Neural cell (in vitro differentiated cells): ENCODE measurements at regions not wholly inside any gene's neighbourhood (a gene's known extent, or its start where the extent isn't known, plus 50 kb on each side); places are given as distances from the start of the nearest gene placed in this dataset.

Experiments
- EP300 ChIP-seq: fragments of 450-650 bp; conservative IDR thresholded peaks from 2 replicates; pipeline ENCODE4 v1.6.1; 2014; ENCODE audit warnings: antibody characterized with exemption, mild to moderate bottlenecking, moderate library complexity; ENCODE audit not compliant: poor library complexity, severe bottlenecking
- EZH2 ChIP-seq: fragments of 200-600, 300-800 bp; shearing (Covaris generic), sonication (generic); IDR thresholded peaks from 2 replicates; pipeline ENCODE4 v1.6.1; 2014; ENCODE audit warnings: antibody characterized with exemption, low read length, borderline replicate concordance, mild to moderate bottlenecking; ENCODE audit not compliant: insufficient read depth, poor library complexity, severe bottlenecking
- MXI1 ChIP-seq: fragments of 450-650 bp; conservative IDR thresholded peaks from 2 replicates; pipeline ENCODE4 v1.6.1; 2014; ENCODE audit warnings: antibody characterized with exemption, mild to moderate bottlenecking; ENCODE audit not compliant: poor library complexity, severe bottlenecking
- TF ChIP-seq, protein P1 (sequence below): fragments of 450-650 bp; IDR thresholded peaks from 2 replicates; pipeline ENCODE4 v1.5.1; 2014; ENCODE audit warnings: antibody characterized with exemption, mild to moderate bottlenecking, moderate library complexity; ENCODE audit not compliant: poor library complexity, severe bottlenecking

DNA sequence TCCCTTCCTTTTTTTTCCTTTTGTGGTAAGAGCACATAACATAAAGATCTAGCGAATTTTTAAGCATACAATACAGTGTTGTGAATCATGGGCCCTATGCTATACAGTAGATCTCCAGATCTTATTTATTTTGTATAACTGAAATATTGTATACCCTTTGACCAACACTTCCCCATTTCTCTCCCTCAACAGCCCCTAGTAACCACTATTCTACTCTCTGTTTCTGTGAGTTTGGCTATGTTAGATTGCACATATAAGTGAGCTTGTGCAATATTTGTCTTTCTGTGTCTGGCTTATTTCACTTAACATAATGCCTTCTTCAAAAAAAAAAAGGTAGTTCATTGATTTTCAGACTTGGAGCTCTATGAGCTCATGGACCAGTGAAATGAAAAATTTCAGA, 180.5 kb downstream of the C11orf91 start:
- TF ChIP-seq, protein P1, sequence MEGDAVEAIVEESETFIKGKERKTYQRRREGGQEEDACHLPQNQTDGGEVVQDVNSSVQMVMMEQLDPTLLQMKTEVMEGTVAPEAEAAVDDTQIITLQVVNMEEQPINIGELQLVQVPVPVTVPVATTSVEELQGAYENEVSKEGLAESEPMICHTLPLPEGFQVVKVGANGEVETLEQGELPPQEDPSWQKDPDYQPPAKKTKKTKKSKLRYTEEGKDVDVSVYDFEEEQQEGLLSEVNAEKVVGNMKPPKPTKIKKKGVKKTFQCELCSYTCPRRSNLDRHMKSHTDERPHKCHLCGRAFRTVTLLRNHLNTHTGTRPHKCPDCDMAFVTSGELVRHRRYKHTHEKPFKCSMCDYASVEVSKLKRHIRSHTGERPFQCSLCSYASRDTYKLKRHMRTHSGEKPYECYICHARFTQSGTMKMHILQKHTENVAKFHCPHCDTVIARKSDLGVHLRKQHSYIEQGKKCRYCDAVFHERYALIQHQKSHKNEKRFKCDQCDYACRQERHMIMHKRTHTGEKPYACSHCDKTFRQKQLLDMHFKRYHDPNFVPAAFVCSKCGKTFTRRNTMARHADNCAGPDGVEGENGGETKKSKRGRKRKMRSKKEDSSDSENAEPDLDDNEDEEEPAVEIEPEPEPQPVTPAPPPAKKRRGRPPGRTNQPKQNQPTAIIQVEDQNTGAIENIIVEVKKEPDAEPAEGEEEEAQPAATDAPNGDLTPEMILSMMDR, result no peak
- TF ChIP-seq EP300 (no peak), EZH2 (no peak), MXI1 (no peak)
